ENCODE measurements at regions not wholly inside any gene's neighbourhood (a gene's known extent, or its start where the extent isn't known, plus 50 kb on each side); places are given as distances from the start of the nearest gene placed in this dataset.

- intact Hi-C loops (cut with micrococcal nuclease): no loop called here
- Mint-ChIP-seq H3K4me3 (ENCODE audit: unreplicated experiment) (no peak overlapping the region), H3K27me3 (ENCODE audit: insufficient read depth, unreplicated experiment) (no peaks in the 10 kb centered on the region), H3K27ac (ENCODE audit: low read depth, unreplicated experiment) (no peak overlapping the region), H3K9me3 (ENCODE audit: unreplicated experiment) (no peaks in the 10 kb centered on the region), H3K4me1 (ENCODE audit: insufficient read depth, unreplicated experiment) (no peaks in the 10 kb centered on the region), H3K36me3 (ENCODE audit: insufficient read depth, unreplicated experiment) (no peaks in the 10 kb centered on the region)
- no peak for TF ChIP-seq CTCF (IDR thresholded peaks at IDR 0.05; ENCODE audit: unreplicated experiment)
- DNase-seq (ENCODE audit: unreplicated experiment): no peak
- POLR2A ChIA-PET: interaction anchor here (0.8 to 0.9 kb wide), 2 partner anchors 8 to 22 kb away, joined by 3 read pairs; no protein-coding TSS in a partner anchor
- BruUV-seq (replicated peaks): no TSS peak
- CTCF ChIA-PET: interaction anchor here (0.6 kb wide), 2 partner anchors 334 to 1226 kb away, joined by 3 read pairs; no protein-coding TSS in a partner anchor
These were observed 57.2 kb upstream of the ARID5B start for GRCh38 chr10:61844116-61844822.

- Mint-ChIP-seq H3K9me3 (ENCODE audit: unreplicated experiment) (no peaks in the 10 kb centered on the region), H3K4me3 (ENCODE audit: unreplicated experiment) (no peak overlapping the region), H3K4me1 (ENCODE audit: insufficient read depth, unreplicated experiment) (no peaks in the 10 kb centered on the region), H3K36me3 (ENCODE audit: insufficient read depth, unreplicated experiment) (no peaks in the 10 kb centered on the region), H3K27me3 (ENCODE audit: insufficient read depth, unreplicated experiment) (no peaks in the 10 kb centered on the region), H3K27ac (ENCODE audit: low read depth, unreplicated experiment) (no peak overlapping the region)
- TF ChIP-seq CTCF (IDR thresholded peaks at IDR 0.05; ENCODE audit: unreplicated experiment): no peak
- no TSS peak for BruUV-seq (replicated peaks)
- intact Hi-C loops (cut with micrococcal nuclease): no loop called here
- DNase-seq (ENCODE audit: unreplicated experiment): no peak
- CTCF ChIA-PET: interaction anchor here (0.6 to 1.4 kb wide), 3 partner anchors 112 to 1854 kb away, joined by 3 to 5 read pairs (median 4); no protein-coding TSS in a partner anchor
- POLR2A ChIA-PET: interaction anchor here (0.7 to 0.9 kb wide), 3 partner anchors 9 to 35 kb away, joined by 3 read pairs; no protein-coding TSS in a partner anchor
These were observed 56.1 kb upstream of the ARID5B start for GRCh38 chr10:61845196-61845949.

GRCh38 chr10:61845950-61846268, 55.6 kb upstream of the ARID5B start:
- H3K9me3 Mint-ChIP-seq (ENCODE audit: unreplicated experiment): no peaks in the 10 kb centered on the region
- POLR2A ChIA-PET: interaction anchor here (0.7 kb wide), 1 partner anchor 36 kb away, joined by 3 read pairs; no protein-coding TSS in a partner anchor
- no peak overlapping the region for H3K27ac Mint-ChIP-seq (ENCODE audit: low read depth, unreplicated experiment)
- BruUV-seq (replicated peaks): no TSS peak
- no peak for TF ChIP-seq CTCF (IDR thresholded peaks at IDR 0.05; ENCODE audit: unreplicated experiment)
- H3K36me3 Mint-ChIP-seq (ENCODE audit: insufficient read depth, unreplicated experiment): no peaks in the 10 kb centered on the region
- intact Hi-C loops (cut with micrococcal nuclease): no loop called here
- H3K27me3 Mint-ChIP-seq (ENCODE audit: insufficient read depth, unreplicated experiment): no peaks in the 10 kb centered on the region
- no peak overlapping the region for H3K4me3 Mint-ChIP-seq (ENCODE audit: unreplicated experiment)
- no peak for DNase-seq (ENCODE audit: unreplicated experiment)
- H3K4me1 Mint-ChIP-seq (ENCODE audit: insufficient read depth, unreplicated experiment): no peaks in the 10 kb centered on the region
- CTCF ChIA-PET: interaction anchor here (0.6 to 1.4 kb wide), 2 partner anchors 113 to 1855 kb away, joined by 3 to 5 read pairs; no protein-coding TSS in a partner anchor

GRCh38 chr10:61846370-61847031, 55.0 kb upstream of the ARID5B start:
- CTCF ChIA-PET: interaction anchor here (0.6 kb wide), 1 partner anchor 1855 kb away, joined by 5 read pairs; no protein-coding TSS in a partner anchor
- H3K27ac Mint-ChIP-seq (ENCODE audit: low read depth, unreplicated experiment): no peak overlapping the region

More at GRCh38 chr10:61846370-61847031, 55.0 kb upstream of the ARID5B start:
- TF ChIP-seq CTCF (IDR thresholded peaks at IDR 0.05; ENCODE audit: unreplicated experiment): no peak
- H3K9me3 Mint-ChIP-seq (ENCODE audit: unreplicated experiment): no peaks in the 10 kb centered on the region
- no peaks in the 10 kb centered on the region for H3K27me3 Mint-ChIP-seq (ENCODE audit: insufficient read depth, unreplicated experiment)
- H3K36me3 Mint-ChIP-seq (ENCODE audit: insufficient read depth, unreplicated experiment): no peaks in the 10 kb centered on the region
- POLR2A ChIA-PET: interaction anchor here (0.7 kb wide), 1 partner anchor 36 kb away, joined by 3 read pairs; no protein-coding TSS in a partner anchor
- no peak overlapping the region for H3K4me3 Mint-ChIP-seq (ENCODE audit: unreplicated experiment)
- no peak for DNase-seq (ENCODE audit: unreplicated experiment)
- intact Hi-C loops (cut with micrococcal nuclease): no loop called here
- no TSS peak for BruUV-seq (replicated peaks)
- H3K4me1 Mint-ChIP-seq (ENCODE audit: insufficient read depth, unreplicated experiment): no peaks in the 10 kb centered on the region
